WTC11 (cell line): ENCODE measurements at regions not wholly inside any gene's neighbourhood (a gene's known extent, or its start where the extent isn't known, plus 50 kb on each side); places are given as distances from the start of the nearest gene placed in this dataset.

Source experiments
- CTCF ChIP-seq: fragments of 200-600 bp; IDR thresholded peaks from 2 replicates; pipeline ENCODE4 v1.8.0; 2022; ENCODE audit warnings: antibody characterized with exemption
- FOXJ3 ChIP-seq: sonication (generic); formaldehyde crosslinking; IDR thresholded peaks from 2 replicates; pipeline ENCODE4 v1.9.0; 2021; ENCODE audit warnings: missing genetic modification reagents, mild to moderate bottlenecking, borderline replicate concordance
- JUN ChIP-seq: sonication (generic); formaldehyde crosslinking; IDR thresholded peaks from 2 replicates; pipeline ENCODE4 v1.8.0; 2023; ENCODE audit warnings: mild to moderate bottlenecking, missing genetic modification reagents
- NFYB ChIP-seq: sonication (generic); formaldehyde crosslinking; conservative IDR thresholded peaks from 2 replicates; pipeline ENCODE4 v1.8.0; 2022; ENCODE audit warnings: low read depth, missing genetic modification reagents
- SP1 ChIP-seq: sonication (generic); formaldehyde crosslinking; conservative IDR thresholded peaks from 2 replicates; pipeline ENCODE4 v1.8.1; 2022; ENCODE audit warnings: missing genetic modification reagents
- ZNF121 ChIP-seq: sonication (generic); formaldehyde crosslinking; IDR thresholded peaks from 2 replicates; pipeline ENCODE4 v1.8.0; 2023; ENCODE audit warnings: missing genetic modification reagents
- TF ChIP-seq, protein P1 (sequence below): sonication (generic); formaldehyde crosslinking; conservative IDR thresholded peaks from 2 replicates; pipeline ENCODE4 v1.8.1; 2022; ENCODE audit warnings: mild to moderate bottlenecking, missing genetic modification reagents
- TF ChIP-seq, protein P2 (sequence below): sonication (generic); formaldehyde crosslinking; IDR thresholded peaks from 2 replicates; pipeline ENCODE4 v1.8.1; 2022; ENCODE audit warnings: low read depth, missing genetic modification reagents, borderline replicate concordance
- TF ChIP-seq, protein P3 (sequence below): sonication (generic); formaldehyde crosslinking; IDR thresholded peaks from 2 replicates; pipeline ENCODE4 v1.8.0; 2023; ENCODE audit warnings: mild to moderate bottlenecking, missing genetic modification reagents

GRCh38 chr18:78247615-78248289, 731.9 kb upstream of the SALL3 start:
- TF ChIP-seq CTCF = no peak
- TF ChIP-seq JUN (CRISPR knock-in tag) = no peak
- TF ChIP-seq, protein P1, sequence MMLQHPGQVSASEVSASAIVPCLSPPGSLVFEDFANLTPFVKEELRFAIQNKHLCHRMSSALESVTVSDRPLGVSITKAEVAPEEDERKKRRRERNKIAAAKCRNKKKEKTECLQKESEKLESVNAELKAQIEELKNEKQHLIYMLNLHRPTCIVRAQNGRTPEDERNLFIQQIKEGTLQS (CRISPR knock-in tag) = no peak
- no peak for TF ChIP-seq ZNF121 (CRISPR knock-in tag)
- TF ChIP-seq, protein P2, sequence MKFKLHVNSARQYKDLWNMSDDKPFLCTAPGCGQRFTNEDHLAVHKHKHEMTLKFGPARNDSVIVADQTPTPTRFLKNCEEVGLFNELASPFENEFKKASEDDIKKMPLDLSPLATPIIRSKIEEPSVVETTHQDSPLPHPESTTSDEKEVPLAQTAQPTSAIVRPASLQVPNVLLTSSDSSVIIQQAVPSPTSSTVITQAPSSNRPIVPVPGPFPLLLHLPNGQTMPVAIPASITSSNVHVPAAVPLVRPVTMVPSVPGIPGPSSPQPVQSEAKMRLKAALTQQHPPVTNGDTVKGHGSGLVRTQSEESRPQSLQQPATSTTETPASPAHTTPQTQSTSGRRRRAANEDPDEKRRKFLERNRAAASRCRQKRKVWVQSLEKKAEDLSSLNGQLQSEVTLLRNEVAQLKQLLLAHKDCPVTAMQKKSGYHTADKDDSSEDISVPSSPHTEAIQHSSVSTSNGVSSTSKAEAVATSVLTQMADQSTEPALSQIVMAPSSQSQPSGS (CRISPR knock-in tag) = no peak
- no peak for TF ChIP-seq FOXJ3 (CRISPR knock-in tag)
- TF ChIP-seq NFYB = no peak
- TF ChIP-seq, protein P3, sequence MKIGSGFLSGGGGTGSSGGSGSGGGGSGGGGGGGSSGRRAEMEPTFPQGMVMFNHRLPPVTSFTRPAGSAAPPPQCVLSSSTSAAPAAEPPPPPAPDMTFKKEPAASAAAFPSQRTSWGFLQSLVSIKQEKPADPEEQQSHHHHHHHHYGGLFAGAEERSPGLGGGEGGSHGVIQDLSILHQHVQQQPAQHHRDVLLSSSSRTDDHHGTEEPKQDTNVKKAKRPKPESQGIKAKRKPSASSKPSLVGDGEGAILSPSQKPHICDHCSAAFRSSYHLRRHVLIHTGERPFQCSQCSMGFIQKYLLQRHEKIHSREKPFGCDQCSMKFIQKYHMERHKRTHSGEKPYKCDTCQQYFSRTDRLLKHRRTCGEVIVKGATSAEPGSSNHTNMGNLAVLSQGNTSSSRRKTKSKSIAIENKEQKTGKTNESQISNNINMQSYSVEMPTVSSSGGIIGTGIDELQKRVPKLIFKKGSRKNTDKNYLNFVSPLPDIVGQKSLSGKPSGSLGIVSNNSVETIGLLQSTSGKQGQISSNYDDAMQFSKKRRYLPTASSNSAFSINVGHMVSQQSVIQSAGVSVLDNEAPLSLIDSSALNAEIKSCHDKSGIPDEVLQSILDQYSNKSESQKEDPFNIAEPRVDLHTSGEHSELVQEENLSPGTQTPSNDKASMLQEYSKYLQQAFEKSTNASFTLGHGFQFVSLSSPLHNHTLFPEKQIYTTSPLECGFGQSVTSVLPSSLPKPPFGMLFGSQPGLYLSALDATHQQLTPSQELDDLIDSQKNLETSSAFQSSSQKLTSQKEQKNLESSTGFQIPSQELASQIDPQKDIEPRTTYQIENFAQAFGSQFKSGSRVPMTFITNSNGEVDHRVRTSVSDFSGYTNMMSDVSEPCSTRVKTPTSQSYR = no peak
- TF ChIP-seq SP1 (CRISPR knock-in tag) = no peak
